H54 (cell line): ENCODE measurements at regions not wholly inside any gene's neighbourhood (a gene's known extent, or its start where the extent isn't known, plus 50 kb on each side); places are given as distances from the start of the nearest gene placed in this dataset.

ENCODE experiments used
- DNase-seq: peaks from one replicate; pipeline ENCODE4 v3.0.0; 2011; ENCODE audit warnings: low spot score, mixed read lengths; ENCODE audit not compliant: insufficient read length
- FAIRE-seq: peaks from 3 replicates; lab custom pipeline; 2011; peaks lifted over from hg19 to GRCh38; lab: Jason Lieb, UNC
- POLR2A ChIP-seq: IDR thresholded peaks from 2 replicates; pipeline ENCODE4 v1.6.1; 2011; ENCODE audit warnings: low read depth, mild to moderate bottlenecking, low read length

DNA sequence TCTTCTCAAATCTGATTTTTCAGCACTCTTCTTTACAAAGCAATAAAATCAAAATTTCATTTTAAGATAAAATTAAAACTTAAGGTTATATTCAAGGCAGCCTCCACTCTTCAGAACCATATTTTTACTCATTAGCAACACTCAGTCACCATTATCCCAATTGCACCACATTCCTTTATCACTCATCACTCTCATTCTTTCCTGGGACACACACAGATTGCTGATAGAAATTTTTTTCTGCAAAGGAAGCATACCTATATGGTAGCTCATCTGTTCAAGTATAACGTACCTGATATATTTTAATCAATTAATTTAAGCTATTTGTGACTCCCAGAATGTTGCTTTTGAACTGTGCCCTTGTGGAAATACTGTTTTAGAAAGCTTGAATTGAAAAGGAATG, 1559.3 kb upstream of the ZEB2 start:
- TF ChIP-seq POLR2A = no peak
- FAIRE-seq = no peak
- DNase-seq = no peak

DNA sequence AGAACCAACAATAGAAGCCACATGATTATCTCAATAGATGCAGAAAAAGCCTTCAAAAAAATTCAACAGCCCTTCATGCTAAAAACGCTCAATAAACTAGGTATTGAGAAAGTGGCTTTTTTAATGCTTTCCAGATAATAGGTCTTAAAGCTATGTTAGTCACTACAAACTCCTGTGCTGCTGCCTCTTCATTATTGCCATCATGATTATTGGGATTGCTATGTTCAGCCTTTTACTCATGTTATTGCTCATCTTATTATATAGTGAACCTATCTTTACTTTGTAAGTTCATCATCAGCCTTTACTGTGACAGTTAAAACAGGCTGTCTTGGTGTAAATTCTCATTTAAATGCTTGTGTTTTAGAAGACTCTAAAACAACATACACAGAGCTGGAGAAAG, 1557.2 kb upstream of the ZEB2 start:
- FAIRE-seq = no peak
- TF ChIP-seq POLR2A = no peak
- no peak for DNase-seq

DNA sequence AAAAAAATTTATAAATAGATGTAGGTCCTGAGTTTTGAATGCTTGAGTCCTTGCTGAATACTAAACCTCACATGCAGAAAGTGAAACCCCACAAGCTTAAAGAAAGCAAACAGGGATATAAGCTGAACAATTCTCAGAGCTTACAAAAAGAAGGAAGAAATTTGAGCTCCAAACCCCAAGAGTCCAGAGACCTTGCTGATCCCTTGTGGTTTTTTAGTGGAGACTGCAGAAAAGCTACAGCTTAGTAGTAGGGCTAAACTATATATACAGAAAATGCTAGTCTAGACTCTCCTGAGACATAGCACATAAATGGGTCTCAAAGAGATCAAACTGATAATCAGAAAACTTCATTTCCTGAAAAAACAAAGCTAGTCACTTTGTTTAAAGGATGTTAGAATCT, 1548.1 kb upstream of the ZEB2 start:
- no peak for FAIRE-seq
- no peak for TF ChIP-seq POLR2A
- DNase-seq = no peak

DNA sequence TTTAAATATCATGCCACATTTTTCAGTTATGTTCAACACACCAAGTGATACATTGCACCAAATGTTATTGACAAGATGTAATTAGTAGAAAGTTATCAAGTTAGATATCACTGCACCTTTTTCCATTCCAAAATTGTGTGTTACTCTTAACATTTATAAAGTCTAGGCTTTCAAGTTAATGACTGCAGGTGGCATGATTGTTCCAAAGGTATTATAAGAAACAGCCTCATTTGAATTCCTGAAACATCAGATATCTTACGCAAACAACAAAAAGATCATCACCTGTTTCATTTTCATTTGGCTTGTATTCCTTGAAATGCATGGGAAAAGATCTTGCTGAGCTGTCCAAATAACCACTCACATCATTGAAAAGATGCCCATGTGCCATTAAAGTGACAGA, 1528.2 kb upstream of the ZEB2 start:
- FAIRE-seq = no peak
- TF ChIP-seq POLR2A = no peak
- DNase-seq = no peak

DNA sequence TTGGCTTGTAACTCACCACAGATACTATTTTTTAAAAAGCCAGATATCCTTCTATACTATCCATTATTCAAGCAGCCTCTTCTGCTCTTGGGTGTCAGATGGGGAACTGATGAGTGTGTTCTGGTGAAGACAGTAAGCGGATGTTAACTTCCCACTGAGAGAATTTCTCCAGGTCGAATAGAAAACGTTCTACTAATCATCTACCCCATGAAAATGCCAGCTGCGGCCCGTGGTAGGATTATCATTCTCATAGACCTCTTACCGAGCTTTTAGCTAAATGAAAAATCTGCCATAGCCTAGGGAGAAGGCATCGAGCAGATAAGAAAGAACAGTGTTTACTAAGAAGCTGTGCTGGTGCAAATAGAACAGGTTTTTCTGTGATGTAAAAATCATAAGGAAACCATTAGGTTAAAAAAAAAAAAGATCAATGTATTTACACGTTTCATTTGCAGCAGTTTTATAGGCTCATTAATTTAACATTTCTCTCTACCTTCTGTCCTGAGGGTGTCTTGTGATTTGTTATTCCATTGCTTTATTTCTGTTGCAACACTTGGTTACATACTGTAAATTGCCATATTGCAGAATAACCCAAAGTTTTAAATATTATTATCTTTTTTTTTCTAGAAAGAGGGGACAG, 1521.5 kb upstream of the ZEB2 start:
- TF ChIP-seq POLR2A = no peak
- DNase-seq (no peak), FAIRE-seq (no peak)

DNA sequence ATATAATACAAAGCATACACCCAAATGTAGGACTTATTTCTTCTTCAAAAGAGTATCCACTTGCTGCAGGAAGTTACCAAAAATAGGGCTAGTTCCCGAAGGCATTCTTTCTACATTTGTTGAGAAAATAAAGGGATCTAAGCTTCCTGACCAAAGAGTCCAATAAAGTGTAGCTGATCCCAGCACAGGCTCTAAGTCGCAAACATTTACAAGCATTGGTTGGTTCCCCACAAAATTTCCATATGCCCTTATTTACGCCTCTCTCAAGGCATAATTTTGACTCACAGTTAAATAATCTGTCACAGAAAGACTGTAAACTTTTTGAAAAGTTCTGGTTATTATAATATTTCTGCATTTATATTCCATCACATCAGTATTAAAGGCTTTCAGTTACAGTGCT, 1520.1 kb upstream of the ZEB2 start:
- DNase-seq (no peak), FAIRE-seq (no peak)
- no peak for TF ChIP-seq POLR2A

DNA sequence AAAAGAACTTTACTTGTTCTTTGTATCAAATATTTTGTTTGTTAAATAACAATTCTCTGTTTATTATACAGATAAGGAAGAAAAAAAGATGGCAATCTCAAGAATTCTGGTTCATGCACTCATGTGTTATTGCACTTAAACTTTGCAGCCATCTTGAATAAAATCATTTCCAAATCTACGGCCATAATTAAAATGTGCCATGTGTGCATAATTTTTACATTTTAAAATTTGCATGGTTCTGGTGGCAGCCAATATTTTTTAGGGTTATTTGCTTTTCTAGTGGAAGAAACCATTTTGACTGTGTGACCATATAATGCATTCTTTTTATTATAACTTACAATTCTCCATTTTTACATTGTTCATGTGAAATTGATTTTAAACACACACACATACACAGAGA, 1518.1 kb upstream of the ZEB2 start:
- no peak for TF ChIP-seq POLR2A
- FAIRE-seq (no peak), DNase-seq (no peak)

DNA sequence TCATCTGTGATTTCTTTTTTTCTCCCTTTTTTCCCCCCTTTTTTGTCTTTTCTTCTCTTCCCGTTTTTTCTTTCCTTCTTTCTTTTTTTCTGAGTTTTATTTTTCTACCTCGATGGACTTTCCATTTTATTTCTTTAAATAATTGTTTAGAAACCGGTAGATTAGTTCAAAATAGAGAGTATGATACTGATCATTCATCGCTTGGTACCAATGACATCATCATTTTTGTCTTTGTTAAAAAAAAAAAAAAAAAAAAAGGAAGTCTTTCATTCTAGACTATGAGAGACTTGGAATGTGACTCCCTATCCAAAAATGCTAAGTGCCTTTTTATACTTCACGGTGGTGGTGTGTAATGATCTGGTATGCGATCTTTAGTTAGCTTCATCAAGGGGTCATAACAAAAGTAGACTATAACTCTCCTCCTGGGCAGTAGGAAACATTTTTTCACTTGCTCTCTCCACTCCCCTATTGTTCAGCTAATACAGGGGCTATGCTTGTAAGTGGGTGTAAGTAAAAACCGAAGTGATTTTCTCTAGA, 1517.5 kb upstream of the ZEB2 start:
- FAIRE-seq (no peak), DNase-seq (no peak)
- TF ChIP-seq POLR2A = no peak

DNA sequence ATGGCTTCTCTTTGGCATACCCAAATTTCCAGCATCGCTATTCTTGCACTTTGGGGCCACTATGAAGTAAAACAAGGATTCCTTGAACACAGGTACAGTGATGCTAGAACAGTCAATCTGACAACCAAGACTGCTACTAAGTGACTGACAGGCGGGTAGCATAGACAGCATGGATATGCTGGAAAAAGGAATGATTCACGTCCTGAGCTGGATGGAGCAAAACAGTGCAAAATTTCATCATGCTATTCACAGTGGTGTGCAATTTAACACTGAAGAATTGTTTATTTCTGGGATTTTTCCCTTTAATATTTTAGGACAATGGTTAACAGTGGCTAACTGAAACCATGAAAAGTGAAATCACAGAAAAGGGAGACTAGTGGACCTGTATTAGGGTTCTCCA, 1511.2 kb upstream of the ZEB2 start:
- TF ChIP-seq POLR2A = no peak
- FAIRE-seq (peak; percentile 50), DNase-seq (no peak)

DNA sequence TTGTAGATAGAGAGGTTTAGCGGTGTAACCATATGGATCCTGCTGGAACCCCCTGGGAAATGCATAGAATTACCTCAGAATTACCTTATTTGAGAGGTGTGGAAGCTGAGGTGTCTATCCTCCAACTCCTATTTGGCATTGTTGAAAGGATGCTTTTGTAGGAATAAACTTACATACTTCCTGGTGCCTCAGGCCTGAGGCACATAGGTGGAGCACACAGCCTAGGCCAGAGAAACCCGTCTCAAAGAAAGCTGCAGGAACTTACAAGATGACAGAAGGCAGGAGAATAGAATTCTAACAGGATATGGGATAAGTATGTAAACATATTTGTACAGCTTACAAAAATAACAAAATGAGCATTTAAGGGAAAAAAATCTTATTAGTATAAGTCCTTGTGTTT, 1507.2 kb upstream of the ZEB2 start:
- no peak for FAIRE-seq
- DNase-seq = no peak
- TF ChIP-seq POLR2A = no peak

DNA sequence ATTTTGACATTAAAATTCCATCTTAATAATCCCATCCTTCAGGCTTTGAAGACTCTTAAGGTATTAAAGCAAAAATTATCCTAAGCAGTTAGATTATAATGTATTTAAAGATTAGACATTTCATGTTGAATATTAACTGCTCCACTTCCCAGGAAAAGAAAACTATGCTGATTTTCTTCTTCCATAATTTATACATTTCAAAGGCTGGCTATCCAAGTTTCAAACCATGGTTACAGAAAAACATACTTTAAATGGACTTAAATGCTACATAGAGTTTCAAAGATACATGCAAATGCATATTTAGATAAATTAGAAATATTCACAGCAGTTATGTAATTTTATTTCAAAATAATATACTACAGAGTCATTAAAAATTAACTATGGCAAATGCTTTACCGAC, 1505.6 kb upstream of the ZEB2 start:
- no peak for TF ChIP-seq POLR2A
- DNase-seq = no peak
- no peak for FAIRE-seq

DNA sequence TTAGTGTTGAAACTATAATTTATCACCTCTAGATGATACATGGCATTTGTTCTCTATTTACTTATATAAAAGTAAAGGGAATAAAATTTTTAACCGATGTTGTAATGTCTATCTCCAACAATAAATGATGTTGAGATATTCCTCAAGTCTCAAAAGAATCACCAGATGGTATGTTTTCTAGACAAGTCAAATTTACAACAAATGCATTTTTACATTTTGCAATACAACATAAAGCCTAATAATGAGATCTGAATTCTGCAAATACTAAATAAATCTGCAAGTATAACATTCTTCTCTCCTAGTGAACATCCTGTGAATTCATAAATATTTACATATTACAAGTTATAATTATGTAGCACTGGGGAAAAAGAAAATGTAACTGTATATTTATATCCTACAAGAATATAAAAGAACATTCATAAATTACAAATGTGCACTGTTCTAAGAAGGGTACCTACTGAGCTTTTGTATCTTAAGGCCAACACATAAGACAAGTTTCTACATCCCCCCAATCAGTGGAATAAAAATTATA, 1504.4 kb upstream of the ZEB2 start:
- no peak for TF ChIP-seq POLR2A
- no peak for FAIRE-seq
- DNase-seq = no peak

DNA sequence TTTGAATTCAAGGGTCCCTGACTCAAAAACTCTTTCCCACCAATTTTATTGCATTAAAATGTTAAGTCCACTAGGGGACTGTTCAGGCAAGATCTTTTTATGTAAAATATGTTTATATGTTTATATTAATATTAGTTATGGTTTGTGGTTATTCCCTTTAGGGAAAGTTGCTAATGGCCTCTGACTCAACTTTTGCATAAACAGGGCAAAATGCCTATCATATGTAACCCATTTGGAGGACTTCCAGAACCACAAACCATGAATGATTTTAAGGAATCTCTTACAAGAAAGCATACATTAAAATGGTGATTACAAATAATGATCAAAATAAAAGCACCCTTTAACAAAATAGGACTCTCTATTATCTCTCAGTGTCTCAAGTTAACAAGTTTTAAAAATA, 1484.5 kb upstream of the ZEB2 start:
- DNase-seq = no peak
- TF ChIP-seq POLR2A = no peak
- no peak for FAIRE-seq

DNA sequence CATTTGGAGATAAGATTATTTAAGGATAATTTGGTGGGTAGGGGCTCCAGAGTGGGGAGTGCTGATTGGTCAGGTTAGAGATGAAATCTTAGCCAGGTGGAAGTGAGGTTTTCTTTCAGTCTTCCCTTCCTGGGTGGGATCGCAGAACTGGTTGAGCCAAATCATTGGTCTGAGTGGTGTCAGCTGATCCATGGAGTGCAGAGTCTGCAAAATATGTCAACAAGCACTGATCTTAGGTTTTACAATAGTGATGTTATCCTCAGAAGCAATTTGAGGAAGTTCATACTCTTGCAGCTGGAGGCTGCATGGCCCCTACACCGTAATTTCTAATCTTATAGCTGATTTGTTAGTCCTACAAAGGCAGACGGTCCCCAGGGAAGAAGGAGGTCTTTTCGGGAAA, 1483.4 kb upstream of the ZEB2 start:
- no peak for FAIRE-seq
- no peak for TF ChIP-seq POLR2A
- no peak for DNase-seq

DNA sequence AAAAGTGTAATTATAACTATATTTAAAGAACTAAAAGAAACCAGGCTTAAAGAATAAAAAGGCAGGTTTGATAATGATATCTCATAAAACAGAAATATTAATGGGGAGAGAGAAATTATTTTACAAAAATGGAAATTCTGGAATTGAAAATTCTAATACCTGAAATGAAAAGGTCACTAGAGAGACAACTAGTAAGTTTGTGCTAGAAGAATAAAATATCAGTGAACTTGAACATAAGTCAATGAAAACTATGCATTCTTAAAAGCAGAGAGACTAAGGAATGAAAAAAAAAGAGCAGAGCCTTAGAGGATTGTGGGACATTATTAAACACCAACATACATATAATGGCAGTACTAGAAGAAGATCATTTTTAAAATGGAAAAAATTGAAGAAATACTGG, 1475.0 kb upstream of the ZEB2 start:
- FAIRE-seq (no peak), DNase-seq (no peak)
- TF ChIP-seq POLR2A = no peak
